ENCODE measurements at regions not wholly inside any gene's neighbourhood (a gene's known extent, or its start where the extent isn't known, plus 50 kb on each side); places are given as distances from the start of the nearest gene placed in this dataset.

DNA sequence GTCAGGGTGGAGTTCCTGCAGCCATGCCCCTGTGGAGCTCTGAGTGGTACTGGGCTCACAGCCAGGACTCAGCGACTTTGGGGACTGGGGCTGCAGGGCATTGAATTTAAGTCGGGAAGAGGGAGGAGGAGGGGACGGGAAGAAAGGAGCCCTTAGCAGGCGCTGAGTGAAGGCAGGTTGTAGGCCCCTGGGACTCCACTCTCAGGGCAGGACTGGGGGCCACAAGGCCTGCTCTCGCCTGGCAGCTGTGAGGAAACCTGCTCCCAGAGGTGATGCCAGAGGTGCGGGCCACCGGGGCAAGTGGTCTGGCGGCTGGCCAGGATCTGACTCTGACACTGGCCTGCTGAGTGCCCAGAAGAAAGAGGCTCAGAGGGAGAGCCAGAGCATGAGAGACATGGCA lies 73.5 kb downstream of the EPHB3 start:
- TF ChIP-seq POLR2AphosphoS5 (IDR thresholded peaks at IDR 0.05; ENCODE audit: low read depth, low read length) (no peak), TAF1 (IDR thresholded peaks at IDR 0.05; ENCODE audit: low read depth, low read length) (no peak)
